DMS 273 treated with DMSO at 0.1 percent for 48 hours (cell line): ENCODE measurements at regions not wholly inside any gene's neighbourhood (a gene's known extent, or its start where the extent isn't known, plus 50 kb on each side); places are given as distances from the start of the nearest gene placed in this dataset.
"Not testable (repeated sequence)": the region's sequence is repeated elsewhere in the genome, so short reads cannot be mapped to it uniquely, and the experiment has no call there.

Source experiments
- DNase-seq: peaks from one replicate; lab custom pipeline; 2025; lab: John Stamatoyannopoulos, UW

- DNase-seq = peak; percentile 2
Measured at GRCh38 chr11:112514011-112514740, 253.5 kb upstream of the PLET1 start.

- DNase-seq = no peak
Measured at GRCh38 chr11:112516261-112516660, 255.6 kb upstream of the PLET1 start.

GRCh38 chr11:112516755-112517154 lies 256.1 kb upstream of the PLET1 start:
- no peak for DNase-seq

GRCh38 chr11:112518371-112518770 lies 257.7 kb upstream of the PLET1 start:
- DNase-seq = no peak

GRCh38 chr11:112519751-112520150 lies 259.1 kb upstream of the PLET1 start:
- no peak for DNase-seq

GRCh38 chr11:112520354-112520753 lies 259.7 kb upstream of the PLET1 start:
- DNase-seq = no peak

- DNase-seq = no peak
Measured at GRCh38 chr11:112522536-112522935, 261.9 kb upstream of the PLET1 start.

GRCh38 chr11:112523031-112523430 lies 262.4 kb upstream of the PLET1 start:
- no peak for DNase-seq

GRCh38 chr11:112523477-112523876 lies 262.8 kb upstream of the PLET1 start:
- DNase-seq = no peak

- DNase-seq = no peak
Measured at GRCh38 chr11:112523951-112524350, 263.3 kb upstream of the PLET1 start.

GRCh38 chr11:112524798-112525197 lies 264.1 kb upstream of the PLET1 start:
- no peak for DNase-seq

GRCh38 chr11:112525270-112525669 lies 264.6 kb upstream of the PLET1 start:
- DNase-seq = no peak

- no peak for DNase-seq
Measured at GRCh38 chr11:112525844-112526590, 265.4 kb upstream of the PLET1 start.

GRCh38 chr11:112526699-112527416 lies 266.2 kb upstream of the PLET1 start:
- no peak for DNase-seq

- DNase-seq = no peak
Measured at GRCh38 chr11:112529071-112529470, 268.4 kb upstream of the PLET1 start.

- DNase-seq = no peak
Measured at GRCh38 chr11:112532506-112532905, 271.8 kb upstream of the PLET1 start.

- DNase-seq = no peak
Measured at GRCh38 chr11:112533682-112534081, 273.0 kb upstream of the PLET1 start.

GRCh38 chr11:112534208-112534607 lies 273.5 kb upstream of the PLET1 start:
- no peak for DNase-seq

GRCh38 chr11:112537026-112537425 lies 276.4 kb upstream of the PLET1 start:
- no peak for DNase-seq

GRCh38 chr11:112537846-112538330 lies 277.2 kb upstream of the PLET1 start:
- DNase-seq = no peak

GRCh38 chr11:112538534-112539280 lies 278.0 kb upstream of the PLET1 start:
- no peak for DNase-seq

GRCh38 chr11:112539281-112539555 lies 278.6 kb upstream of the PLET1 start:
- not testable (repeated sequence) for DNase-seq
